Ascending aorta (tissue), 2 donors: ENCODE measurements at regions not wholly inside any gene's neighbourhood (a gene's known extent, or its start where the extent isn't known, plus 50 kb on each side); places are given as distances from the start of the nearest gene placed in this dataset.

ENCODE experiments used
- DNase-seq, 2 donors: peaks; one replicate each; pipeline ENCODE4 v3.0.0-alpha.2; 2019; ENCODE audit warnings: low spot score in 2 of 2
- H3K27ac ChIP-seq, 2 donors: fragments of 200-600 bp; sonication (generic); one replicate each; pipeline ENCODE4 v1.5.1; 2016 to 2017; ENCODE audit warnings: mild to moderate bottlenecking in 1 of 2
- H3K27me3 ChIP-seq: fragments of 200-600 bp; sonication (generic); one replicate; pipeline ENCODE4 v1.5.1; 2017
- H3K36me3 ChIP-seq, 2 donors: fragments of 200-600 bp; sonication (generic); one replicate each; pipeline ENCODE4 v1.5.1; 2016
- H3K4me1 ChIP-seq, 2 donors: fragments of 200-600 bp; sonication (generic); one replicate each; pipeline ENCODE4 v1.5.1; 2016 to 2017; ENCODE audit warnings: mild to moderate bottlenecking in 1 of 2
- H3K4me3 ChIP-seq, 2 donors: fragments of 200-600 bp; sonication (generic); one replicate each; pipeline ENCODE4 v1.5.1; 2016 to 2017; ENCODE audit warnings: mild to moderate bottlenecking in 1 of 2
- H3K9me3 ChIP-seq, 2 donors: fragments of 200-600 bp; sonication (generic); one replicate each; pipeline ENCODE4 v1.5.1; 2016
- intact Hi-C: fragments of 100-400 bp; cut with DNase I; formaldehyde crosslinking; loops from one replicate; pipeline ENCODE4 v1.15.1; 2023
- TF ChIP-seq, protein P1 (sequence below), 3 experiments: fragments of 200-600 bp in 2 of 3; fragments of 450-650 bp in 1 of 3; sonication (generic) in 2 of 3; IDR thresholded peaks; one replicate each; pipeline ENCODE4 v1.5.1; 2016 to 2019; ENCODE audit warnings: antibody characterized with exemption in 3 of 3, mild to moderate bottlenecking in 1 of 3, moderate library complexity in 1 of 3

- Histone ChIP-seq H3K4me1 (peaks cover 0 to 19% of the 10 kb centered on the region in 2 donors), H3K36me3 (no peaks in the 10 kb centered on the region), H3K4me3 (no peak overlapping the region), H3K27me3 (no peaks in the 10 kb centered on the region), H3K27ac (no peak overlapping the region), H3K9me3 (no peaks in the 10 kb centered on the region)
- TF ChIP-seq, protein P1, sequence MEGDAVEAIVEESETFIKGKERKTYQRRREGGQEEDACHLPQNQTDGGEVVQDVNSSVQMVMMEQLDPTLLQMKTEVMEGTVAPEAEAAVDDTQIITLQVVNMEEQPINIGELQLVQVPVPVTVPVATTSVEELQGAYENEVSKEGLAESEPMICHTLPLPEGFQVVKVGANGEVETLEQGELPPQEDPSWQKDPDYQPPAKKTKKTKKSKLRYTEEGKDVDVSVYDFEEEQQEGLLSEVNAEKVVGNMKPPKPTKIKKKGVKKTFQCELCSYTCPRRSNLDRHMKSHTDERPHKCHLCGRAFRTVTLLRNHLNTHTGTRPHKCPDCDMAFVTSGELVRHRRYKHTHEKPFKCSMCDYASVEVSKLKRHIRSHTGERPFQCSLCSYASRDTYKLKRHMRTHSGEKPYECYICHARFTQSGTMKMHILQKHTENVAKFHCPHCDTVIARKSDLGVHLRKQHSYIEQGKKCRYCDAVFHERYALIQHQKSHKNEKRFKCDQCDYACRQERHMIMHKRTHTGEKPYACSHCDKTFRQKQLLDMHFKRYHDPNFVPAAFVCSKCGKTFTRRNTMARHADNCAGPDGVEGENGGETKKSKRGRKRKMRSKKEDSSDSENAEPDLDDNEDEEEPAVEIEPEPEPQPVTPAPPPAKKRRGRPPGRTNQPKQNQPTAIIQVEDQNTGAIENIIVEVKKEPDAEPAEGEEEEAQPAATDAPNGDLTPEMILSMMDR (IDR thresholded peaks at IDR 0.05), result no peak
- no peak for DNase-seq
- intact Hi-C loops, result no loop called here
Measured at GRCh38 chr9:14025741-14026140, 288.2 kb downstream of the NFIB start.

DNA sequence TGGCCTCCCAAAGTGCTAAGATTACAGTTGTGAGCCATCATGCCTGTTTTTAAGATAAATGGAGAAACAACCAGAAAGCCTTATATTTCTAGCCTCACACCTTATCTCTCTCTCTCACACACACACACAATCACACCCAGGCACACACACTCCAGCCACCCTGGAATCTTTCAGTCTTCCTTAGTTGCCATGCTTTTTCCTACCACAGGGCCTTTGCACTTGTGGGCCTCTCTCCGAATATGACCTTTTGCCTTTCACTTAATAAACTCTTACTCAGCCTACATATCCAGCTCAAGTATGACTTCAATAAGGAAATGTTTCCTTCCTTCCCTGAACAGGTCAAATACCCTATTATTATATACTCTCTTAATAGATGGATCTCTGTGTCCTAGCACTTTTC is 290.7 kb downstream of the NFIB start:
- no peak for DNase-seq
- Histone ChIP-seq H3K27me3 (no peaks in the 10 kb centered on the region), H3K4me1 (peaks cover 0 to 10% of the 10 kb centered on the region in 2 donors), H3K4me3 (no peak overlapping the region), H3K36me3 (no peaks in the 10 kb centered on the region), H3K9me3 (no peaks in the 10 kb centered on the region), H3K27ac (no peak overlapping the region)
- TF ChIP-seq, protein P1 (IDR thresholded peaks at IDR 0.05), result no peak
- intact Hi-C loops, result no loop called here

- Histone ChIP-seq H3K27ac (peak overlapping the region in 1 of 2 donors; percentile 33), H3K4me3 (no peak overlapping the region), H3K27me3 (no peaks in the 10 kb centered on the region), H3K9me3 (no peaks in the 10 kb centered on the region), H3K4me1 (peaks cover 0 to 3% of the 10 kb centered on the region in 2 donors), H3K36me3 (no peaks in the 10 kb centered on the region)
- TF ChIP-seq, protein P1 (IDR thresholded peaks at IDR 0.05), result no peak
- no peak for DNase-seq
- intact Hi-C loops, result no loop called here
Measured at GRCh38 chr9:14021871-14022525, 291.9 kb downstream of the NFIB start.

- intact Hi-C loops, result no loop called here
- DNase-seq, result no peak
- Histone ChIP-seq H3K9me3 (no peaks in the 10 kb centered on the region), H3K36me3 (no peaks in the 10 kb centered on the region), H3K4me3 (no peak overlapping the region), H3K4me1 (no peaks in the 10 kb centered on the region), H3K27me3 (no peaks in the 10 kb centered on the region), H3K27ac (no peak overlapping the region)
- TF ChIP-seq, protein P1 (IDR thresholded peaks at IDR 0.05), result no peak
Measured at GRCh38 chr9:14018081-14018480, 295.9 kb downstream of the NFIB start.

DNA sequence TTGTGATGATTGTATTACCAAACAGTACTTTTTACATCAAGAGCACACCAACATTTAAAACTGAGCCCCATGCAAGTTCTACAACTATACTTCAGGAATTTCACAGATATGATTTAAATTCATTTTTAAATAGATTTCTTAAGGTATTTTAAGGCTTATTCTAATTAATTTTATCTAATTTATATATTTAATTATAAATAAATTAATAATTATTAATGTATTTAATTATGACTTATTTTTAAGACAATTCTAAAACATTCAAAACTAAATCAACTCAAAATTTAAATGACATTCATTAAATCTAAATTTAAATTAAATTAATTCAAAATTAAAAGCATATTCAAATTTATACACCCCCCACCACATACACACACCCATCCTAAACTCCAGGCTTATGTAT is 299.2 kb downstream of the NFIB start:
- Histone ChIP-seq H3K36me3 (no peaks in the 10 kb centered on the region), H3K9me3 (no peaks in the 10 kb centered on the region), H3K27me3 (no peaks in the 10 kb centered on the region), H3K4me3 (no peak overlapping the region), H3K4me1 (no peaks in the 10 kb centered on the region), H3K27ac (no peak overlapping the region)
- no peak for DNase-seq
- intact Hi-C loops, result loop anchor here (5.0 kb wide), 1 partner anchor 338 kb away; no protein-coding TSS in a partner anchor
- TF ChIP-seq, protein P1 (IDR thresholded peaks at IDR 0.05), result no peak
